ENCODE measurements at regions not wholly inside any gene's neighbourhood (a gene's known extent, or its start where the extent isn't known, plus 50 kb on each side); places are given as distances from the start of the nearest gene placed in this dataset.

- H3K56ac ChIP-seq (ENCODE audit: insufficient read length, low read depth, low read length): no peak overlapping the region
- no peaks in the 10 kb centered on the region; the same call in 1 of the 2 replicates for H3K27me3 Mint-ChIP-seq (ENCODE audit: low read depth)
- H3K27me3 ChIP-seq (ENCODE audit: insufficient read depth, low read length): no peaks in the 10 kb centered on the region
- H2BK12ac ChIP-seq (ENCODE audit: insufficient read length, low read depth, low read length): no peak overlapping the region
- no peak overlapping the region for H4K5ac ChIP-seq (ENCODE audit: insufficient read length, low read depth, low read length)
- no peak overlapping the region for H2AFZ ChIP-seq (ENCODE audit: low read length)
- H3K27ac ChIP-seq (ENCODE audit: insufficient read length, low read depth, low read length): no peak overlapping the region
- no peak overlapping the region for H4K8ac ChIP-seq (replicated peaks; ENCODE audit: insufficient read length, low read depth, low read length)
- no peaks in the 10 kb centered on the region for H3K9me3 ChIP-seq (ENCODE audit: control insufficient read depth, low read depth, low read length)
- H3K4me3 Mint-ChIP-seq: no peak overlapping the region
- TF ChIP-seq CTCF (conservative IDR thresholded peaks at IDR 0.05): no peak
- H3T11ph ChIP-seq (ENCODE audit: low read length): no peak overlapping the region
- DNase-seq: no peak
- no peak overlapping the region for H3K4ac ChIP-seq (ENCODE audit: low read depth, low read length)
- H3K9me3 Mint-ChIP-seq: no peaks in the 10 kb centered on the region; a peak in 3 of 5 replicates
- no peaks in the 10 kb centered on the region for H3K79me1 ChIP-seq (ENCODE audit: insufficient read depth, low read depth, low read length, poor library complexity, severe bottlenecking)
- no peaks in the 10 kb centered on the region for H3K4me1 Mint-ChIP-seq
- no peaks in the 10 kb centered on the region for H3K79me2 ChIP-seq (ENCODE audit: insufficient read depth, low read length)
- H3K27ac Mint-ChIP-seq: no peak overlapping the region
- no peaks in the 10 kb centered on the region for H3K4me1 ChIP-seq (ENCODE audit: insufficient read depth, low read length)
- H3K23ac ChIP-seq (ENCODE audit: insufficient read length, low read depth, low read length): no peak overlapping the region
- H2BK20ac ChIP-seq (ENCODE audit: low read depth, low read length, poor library complexity, severe bottlenecking): no peak overlapping the region
- H3K4me2 ChIP-seq (ENCODE audit: insufficient read depth, insufficient read length, low read length): no peak overlapping the region
- no peak overlapping the region for H2AK5ac ChIP-seq (ENCODE audit: insufficient read length, low read length)
- no peak overlapping the region for H3K9ac ChIP-seq (ENCODE audit: extremely low read depth, insufficient read length, low read length)
- no peak overlapping the region for H2BK15ac ChIP-seq (ENCODE audit: low read depth, low read length)
- no peaks in the 10 kb centered on the region for H4K20me1 ChIP-seq (ENCODE audit: control insufficient read depth, insufficient read depth, insufficient read length)
- H3K36me3 Mint-ChIP-seq (ENCODE audit: insufficient read depth in 1 of 3, low read depth in 3 of 3): no peaks in the 10 kb centered on the region
- no peaks in the 10 kb centered on the region for H3K23me2 ChIP-seq (ENCODE audit: insufficient read length, low read depth, low read length, poor library complexity, severe bottlenecking)
- H3K14ac ChIP-seq (ENCODE audit: insufficient read depth, low read length): no peak overlapping the region
- H3K18ac ChIP-seq (ENCODE audit: insufficient read length, low read depth, low read length): no peak overlapping the region
- no CpG with 5 or more reads among the region's 5 CpGs for WGBS (ENCODE audit: extremely low coverage, insufficient read length, low lambda C conversion rate)
- H2BK5ac ChIP-seq (ENCODE audit: insufficient read length, low read length): no peak overlapping the region
- no peak overlapping the region for H2BK120ac ChIP-seq (ENCODE audit: low read depth, low read length, poor library complexity, severe bottlenecking)
- H4K91ac ChIP-seq (ENCODE audit: insufficient read length, low read depth, low read length): no peak overlapping the region
These were observed 182.2 kb downstream of the TTC32 start for GRCh38 chr2:19719540-19719939.

Data from H9 (cell line).